NAMALWA (cell line): ENCODE measurements at regions not wholly inside any gene's neighbourhood (a gene's known extent, or its start where the extent isn't known, plus 50 kb on each side); places are given as distances from the start of the nearest gene placed in this dataset.

ENCODE experiments used
- DNase-seq: peaks from one replicate; pipeline ENCODE4 v3.0.0-alpha.2; 2015; ENCODE audit warnings: low spot score

- no peak for DNase-seq
Measured at GRCh38 chr21:26224366-26224765, 53.8 kb upstream of the APP start.
